A673 (cell line): ENCODE measurements at regions not wholly inside any gene's neighbourhood (a gene's known extent, or its start where the extent isn't known, plus 50 kb on each side); places are given as distances from the start of the nearest gene placed in this dataset.

Experiments
- BruUV-seq: library from RNA; stranded (reverse); fragments of 400-500 nt; replicated peaks from 2 replicates; lab custom pipeline; 2021; lab: Mats Ljungman, UMichigan
- CTCF ChIA-PET: fragments of 300-600 bp; sonication (Branson Sonifier 250); formaldehyde crosslinking; loops from one replicate; lab custom pipeline; 2022; ENCODE audit warnings: antibody characterized with exemption; lab: Charles Lee
- POLR2A ChIA-PET: fragments of 300-600 bp; sonication (Branson Sonifier 250); formaldehyde crosslinking; loops from one replicate; lab custom pipeline; 2022; ENCODE audit warnings: antibody characterized with exemption; ENCODE audit not compliant: low non-redundant PET; lab: Charles Lee
- DNase-seq: peaks from one replicate; pipeline ENCODE4 v3.0.0-alpha.2; 2015; ENCODE audit warnings: low spot score
- H3K27ac ChIP-seq: fragments of 200-600 bp; sonication (generic); 2 replicates; pipeline ENCODE4 v1.5.1; 2016; ENCODE audit warnings: mixed run types, low read depth, mild to moderate bottlenecking, mixed read lengths, antibody characterized with exemption, low read length; ENCODE audit not compliant: poor library complexity, severe bottlenecking
- H3K27me3 ChIP-seq: fragments of 200-600 bp; sonication (generic); replicated peaks from 2 replicates; pipeline ENCODE4 v1.6.1; 2017; ENCODE audit warnings: mixed run types, low read depth, mild to moderate bottlenecking, mixed read lengths, antibody characterized with exemption, low read length; ENCODE audit not compliant: insufficient read depth, poor library complexity
- H3K36me3 ChIP-seq: fragments of 200-600 bp; sonication (generic); 2 replicates; pipeline ENCODE4 v1.6.1; 2016; ENCODE audit warnings: mixed run types, mild to moderate bottlenecking, mixed read lengths, antibody characterized with exemption, low read length; ENCODE audit not compliant: insufficient read depth, poor library complexity, severe bottlenecking
- H3K4me1 ChIP-seq: fragments of 200-600 bp; sonication (generic); 2 replicates; pipeline ENCODE4 v1.6.1; 2017; ENCODE audit warnings: mixed run types, mild to moderate bottlenecking, mixed read lengths, antibody characterized with exemption, low read length; ENCODE audit not compliant: insufficient read depth, poor library complexity, severe bottlenecking
- H3K4me3 ChIP-seq: fragments of 200-600 bp; sonication (generic); 2 replicates; pipeline ENCODE4 v1.5.1; 2016; ENCODE audit warnings: low read depth, mixed run types, mild to moderate bottlenecking, mixed read lengths, low read length; ENCODE audit not compliant: poor library complexity, severe bottlenecking
- H3K9me3 ChIP-seq: fragments of 200-600 bp; sonication (generic); 2 replicates; pipeline ENCODE4 v1.6.1; 2016; ENCODE audit warnings: mixed run types, low read depth, mild to moderate bottlenecking, mixed read lengths, antibody characterized with exemption, low read length; ENCODE audit not compliant: poor library complexity, severe bottlenecking
- EZH2 ChIP-seq: fragments of 200-600 bp; sonication (generic); IDR thresholded peaks from 2 replicates; pipeline ENCODE4 v1.6.1; 2017; ENCODE audit warnings: borderline replicate concordance, low read depth, mild to moderate bottlenecking, mixed read lengths, antibody characterized with exemption, low read length; ENCODE audit not compliant: poor library complexity, severe bottlenecking
- intact Hi-C: fragments of 100-400 bp; cut with micrococcal nuclease; formaldehyde crosslinking; loops from one replicate; pipeline ENCODE4 v1.10.0; 2022; ENCODE audit not compliant: unreplicated experiment
- TF ChIP-seq, protein P1 (sequence below): fragments of 300-800, 200-600 bp; sonication (generic); conservative IDR thresholded peaks from 2 replicates; pipeline ENCODE4 v1.5.1; 2017; ENCODE audit warnings: low read depth, mild to moderate bottlenecking, antibody characterized with exemption, low read length, moderate library complexity, mixed read lengths

DNA sequence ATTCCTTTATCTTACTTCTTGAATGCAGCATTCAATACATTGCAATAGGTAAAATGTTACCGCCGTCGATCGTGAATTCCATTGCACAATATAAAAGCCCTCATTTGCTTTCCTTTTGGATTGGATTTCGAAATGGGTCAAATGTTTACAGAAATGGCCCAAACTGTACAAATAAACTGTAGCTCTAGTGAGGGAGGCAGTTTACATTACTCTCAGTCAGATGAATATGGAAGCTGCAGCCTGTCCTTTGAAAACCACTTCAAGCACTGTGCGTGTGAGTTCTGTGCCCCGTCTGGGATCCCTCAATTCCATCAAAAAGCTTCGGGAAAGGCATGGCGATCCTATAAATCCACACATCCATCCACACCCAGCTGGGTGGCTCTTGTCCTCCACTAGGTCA is 258.6 kb upstream of the FOXF1 start:
- Histone ChIP-seq H3K4me1 (no peaks in the 10 kb centered on the region), H3K27ac (no peak overlapping the region), H3K27me3 (peaks cover 58% of the 10 kb centered on the region), H3K36me3 (no peaks in the 10 kb centered on the region), H3K9me3 (no peaks in the 10 kb centered on the region), H3K4me3 (no peak overlapping the region)
- no TSS peak for BruUV-seq
- TF ChIP-seq EZH2 = no peak
- TF ChIP-seq, protein P1, sequence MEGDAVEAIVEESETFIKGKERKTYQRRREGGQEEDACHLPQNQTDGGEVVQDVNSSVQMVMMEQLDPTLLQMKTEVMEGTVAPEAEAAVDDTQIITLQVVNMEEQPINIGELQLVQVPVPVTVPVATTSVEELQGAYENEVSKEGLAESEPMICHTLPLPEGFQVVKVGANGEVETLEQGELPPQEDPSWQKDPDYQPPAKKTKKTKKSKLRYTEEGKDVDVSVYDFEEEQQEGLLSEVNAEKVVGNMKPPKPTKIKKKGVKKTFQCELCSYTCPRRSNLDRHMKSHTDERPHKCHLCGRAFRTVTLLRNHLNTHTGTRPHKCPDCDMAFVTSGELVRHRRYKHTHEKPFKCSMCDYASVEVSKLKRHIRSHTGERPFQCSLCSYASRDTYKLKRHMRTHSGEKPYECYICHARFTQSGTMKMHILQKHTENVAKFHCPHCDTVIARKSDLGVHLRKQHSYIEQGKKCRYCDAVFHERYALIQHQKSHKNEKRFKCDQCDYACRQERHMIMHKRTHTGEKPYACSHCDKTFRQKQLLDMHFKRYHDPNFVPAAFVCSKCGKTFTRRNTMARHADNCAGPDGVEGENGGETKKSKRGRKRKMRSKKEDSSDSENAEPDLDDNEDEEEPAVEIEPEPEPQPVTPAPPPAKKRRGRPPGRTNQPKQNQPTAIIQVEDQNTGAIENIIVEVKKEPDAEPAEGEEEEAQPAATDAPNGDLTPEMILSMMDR = no peak
- CTCF ChIA-PET = no interaction called here
- DNase-seq = no peak
- intact Hi-C loops = no loop called here
- POLR2A ChIA-PET = no interaction called here

DNA sequence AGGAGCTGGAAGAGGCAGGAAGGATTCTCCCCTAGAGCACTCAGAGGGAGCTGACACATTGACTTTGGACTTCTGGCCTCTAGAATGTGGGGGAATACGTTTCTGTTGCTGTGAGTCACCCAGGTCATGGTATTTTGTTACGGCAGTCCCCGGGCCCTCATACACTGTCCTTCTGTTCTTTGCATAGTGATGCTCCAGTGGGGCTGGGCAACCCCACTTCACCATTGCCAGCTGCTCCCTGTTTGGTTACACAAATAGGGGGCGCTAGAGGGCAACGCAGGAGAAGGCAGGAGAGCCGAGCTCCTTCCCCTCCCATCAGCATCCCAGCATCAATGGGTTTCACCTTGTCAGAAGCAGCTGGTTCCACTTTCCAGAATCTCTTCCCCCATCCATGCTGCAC is 257.7 kb upstream of the FOXF1 start:
- no TSS peak for BruUV-seq
- Histone ChIP-seq H3K9me3 (no peaks in the 10 kb centered on the region), H3K27me3 (peaks cover 49% of the 10 kb centered on the region), H3K36me3 (no peaks in the 10 kb centered on the region), H3K4me1 (no peaks in the 10 kb centered on the region), H3K27ac (no peak overlapping the region), H3K4me3 (no peak overlapping the region)
- ChIA-PET CTCF (interaction anchor here (0.7 to 0.9 kb wide), 2 partner anchors 265 to 266 kb away, joined by 3 to 5 read pairs; no protein-coding TSS in a partner anchor), POLR2A (no interaction called here)
- peak; percentile 32 for DNase-seq
- TF ChIP-seq, protein P1 = peak; percentile 53
- TF ChIP-seq EZH2 = no peak
- intact Hi-C loops = no loop called here

DNA sequence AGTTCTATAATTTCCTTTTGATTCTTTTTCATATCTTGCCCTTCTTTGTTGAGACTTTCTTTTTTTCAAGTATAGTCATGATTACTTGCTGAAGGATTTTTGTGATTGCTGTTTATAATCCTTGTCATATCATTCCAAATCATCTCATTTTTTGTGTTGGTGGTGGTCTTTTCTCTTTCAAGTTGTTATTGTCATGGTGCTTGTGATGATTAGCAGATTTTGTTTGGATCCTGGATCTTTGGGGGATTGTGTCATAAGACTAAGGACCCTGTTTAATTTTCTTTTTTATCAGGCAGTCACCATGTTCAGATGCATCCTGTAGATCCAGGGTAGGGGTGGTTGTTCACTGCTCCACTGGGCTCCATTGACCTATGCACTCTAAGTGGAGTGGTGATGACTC is 254.4 kb upstream of the FOXF1 start:
- H3K27me3 ChIP-seq = peaks cover 28% of the 10 kb centered on the region
- no peaks in the 10 kb centered on the region for H3K9me3 ChIP-seq
- ChIA-PET POLR2A (no interaction called here), CTCF (no interaction called here)
- no peak overlapping the region for H3K4me3 ChIP-seq
- no peaks in the 10 kb centered on the region for H3K4me1 ChIP-seq
- no peak for DNase-seq
- BruUV-seq = no TSS peak
- TF ChIP-seq EZH2 = no peak
- TF ChIP-seq, protein P1 = no peak
- no peak overlapping the region for H3K27ac ChIP-seq
- H3K36me3 ChIP-seq = no peaks in the 10 kb centered on the region
- intact Hi-C loops = no loop called here
